ENCODE measurements at regions not wholly inside any gene's neighbourhood (a gene's known extent, or its start where the extent isn't known, plus 50 kb on each side); places are given as distances from the start of the nearest gene placed in this dataset.

- DNase-seq (ENCODE audit: low read depth, low spot score) = no peak
- H3K9me3 Mint-ChIP-seq = no peaks in the 10 kb centered on the region
- H3K4me1 Mint-ChIP-seq = peaks cover 20% of the 10 kb centered on the region
- no peak for TF ChIP-seq CTCF (conservative IDR thresholded peaks at IDR 0.05)
- no peak overlapping the region for H3K27ac Mint-ChIP-seq (ENCODE audit: unreplicated experiment)
- no peak overlapping the region for H3K4me3 Mint-ChIP-seq
- H3K27me3 Mint-ChIP-seq (ENCODE audit: low read depth) = no peaks in the 10 kb centered on the region
- no peaks in the 10 kb centered on the region for H3K36me3 Mint-ChIP-seq (ENCODE audit: low read depth)
Observed at GRCh38 chr5:54841481-54841880, 143.9 kb downstream of the ESM1 start.

- no peak for DNase-seq (ENCODE audit: low read depth, low spot score)
- Mint-ChIP-seq H3K36me3 (ENCODE audit: low read depth) (no peaks in the 10 kb centered on the region), H3K4me3 (no peak overlapping the region), H3K9me3 (no peaks in the 10 kb centered on the region), H3K4me1 (peaks cover 7% of the 10 kb centered on the region), H3K27me3 (ENCODE audit: low read depth) (no peaks in the 10 kb centered on the region), H3K27ac (ENCODE audit: unreplicated experiment) (no peak overlapping the region)
- TF ChIP-seq CTCF (conservative IDR thresholded peaks at IDR 0.05) = no peak
Observed at GRCh38 chr5:54838843-54839242, 146.6 kb downstream of the ESM1 start.

- no peaks in the 10 kb centered on the region for H3K9me3 Mint-ChIP-seq
- peak overlapping the region; percentile 82 for H3K27ac Mint-ChIP-seq (ENCODE audit: unreplicated experiment)
- peaks cover 7% of the 10 kb centered on the region for H3K4me1 Mint-ChIP-seq
- H3K36me3 Mint-ChIP-seq (ENCODE audit: low read depth) = no peaks in the 10 kb centered on the region
- H3K27me3 Mint-ChIP-seq (ENCODE audit: low read depth) = no peaks in the 10 kb centered on the region
- no peak for DNase-seq (ENCODE audit: low read depth, low spot score)
- TF ChIP-seq CTCF (conservative IDR thresholded peaks at IDR 0.05) = no peak
- H3K4me3 Mint-ChIP-seq = no peak overlapping the region
Observed at GRCh38 chr5:54837981-54838380, 147.4 kb downstream of the ESM1 start.

- DNase-seq (ENCODE audit: low read depth, low spot score) = no peak
- no peak overlapping the region for H3K27ac Mint-ChIP-seq (ENCODE audit: unreplicated experiment)
Observed at GRCh38 chr5:54837093-54837492, 148.3 kb downstream of the ESM1 start.

GRCh38 chr5:54835647-54836046 lies 149.7 kb downstream of the ESM1 start:
- Mint-ChIP-seq H3K9me3 (no peaks in the 10 kb centered on the region), H3K27me3 (ENCODE audit: low read depth) (no peaks in the 10 kb centered on the region), H3K36me3 (ENCODE audit: low read depth) (no peaks in the 10 kb centered on the region), H3K27ac (ENCODE audit: unreplicated experiment) (no peak overlapping the region), H3K4me1 (peaks cover 7% of the 10 kb centered on the region), H3K4me3 (no peak overlapping the region)
- DNase-seq (ENCODE audit: low read depth, low spot score) = no peak
- no peak for TF ChIP-seq CTCF (conservative IDR thresholded peaks at IDR 0.05)

More at GRCh38 chr5:54837093-54837492, 148.3 kb downstream of the ESM1 start:
- H3K27me3 Mint-ChIP-seq (ENCODE audit: low read depth) = no peaks in the 10 kb centered on the region
- H3K4me3 Mint-ChIP-seq = no peak overlapping the region
- peaks cover 7% of the 10 kb centered on the region for H3K4me1 Mint-ChIP-seq
- no peaks in the 10 kb centered on the region for H3K36me3 Mint-ChIP-seq (ENCODE audit: low read depth)
- no peaks in the 10 kb centered on the region for H3K9me3 Mint-ChIP-seq
- TF ChIP-seq CTCF (conservative IDR thresholded peaks at IDR 0.05) = no peak
